HCT116 (cell line): ENCODE measurements at regions not wholly inside any gene's neighbourhood (a gene's known extent, or its start where the extent isn't known, plus 50 kb on each side); places are given as distances from the start of the nearest gene placed in this dataset.

ENCODE experiments used
- CTCF ChIP-seq, 3 experiments: fragments of 200-600 bp in 1 of 3; sonication (generic) in 1 of 3; IDR thresholded peaks in 2 of 3; conservative IDR thresholded peaks in 1 of 3; 2 replicates each; pipeline ENCODE4 v1.5.1; 2012 to 2017; ENCODE audit warnings: low read depth in 2 of 3, low read length in 2 of 3, antibody characterized with exemption in 1 of 3, borderline replicate concordance in 1 of 3, control low read depth in 1 of 3, mild to moderate bottlenecking in 1 of 3, mixed read lengths in 1 of 3, mixed run types in 1 of 3, moderate library complexity in 1 of 3; ENCODE audit not compliant: insufficient read depth in 1 of 3
- POLR2AphosphoS5 ChIP-seq: IDR thresholded peaks from 2 replicates; pipeline ENCODE4 v1.6.1; 2011; ENCODE audit warnings: mild to moderate bottlenecking, low read depth, low read length, moderate library complexity

- no peak for TF ChIP-seq POLR2AphosphoS5
- no peak for TF ChIP-seq CTCF (IDR thresholded peaks at IDR 0.05 in 2 of 3, conservative IDR thresholded peaks at IDR 0.05 in 1 of 3; ENCODE audit: borderline replicate concordance in 1 of 3, insufficient read depth in 1 of 3, low read depth in 2 of 3, low read length in 2 of 3)
Measured at GRCh38 chr1:188350104-188350503, 1521.4 kb downstream of the PLA2G4A start.
